ENCODE measurements at regions not wholly inside any gene's neighbourhood (a gene's known extent, or its start where the extent isn't known, plus 50 kb on each side); places are given as distances from the start of the nearest gene placed in this dataset.

DNA sequence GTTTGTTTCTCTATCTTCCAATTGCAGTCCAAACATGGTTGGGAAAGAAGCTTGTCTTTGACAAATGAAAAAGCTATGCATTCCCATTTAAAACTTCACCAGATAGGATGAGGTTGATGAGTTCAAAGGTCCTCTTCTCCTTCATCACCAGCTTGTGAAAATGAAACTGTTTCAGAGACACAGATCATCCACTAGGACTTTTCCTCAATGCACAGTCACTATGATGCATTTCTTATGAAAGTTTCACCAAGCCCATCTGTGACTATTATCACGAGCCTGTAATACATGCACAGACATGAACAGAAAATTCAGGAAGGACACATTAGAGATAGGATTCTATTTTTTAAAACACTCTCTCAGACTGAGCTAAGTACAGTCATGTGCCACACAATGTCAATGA is 644.4 kb downstream of the PLCL1 start:
- H3K4me3 ChIP-seq, result no peak overlapping the region
- H3K36me3 ChIP-seq, result no peaks in the 10 kb centered on the region
- H3K27ac ChIP-seq, result no peak overlapping the region
- no peaks in the 10 kb centered on the region for H3K9me3 ChIP-seq
- TF ChIP-seq, protein P1, sequence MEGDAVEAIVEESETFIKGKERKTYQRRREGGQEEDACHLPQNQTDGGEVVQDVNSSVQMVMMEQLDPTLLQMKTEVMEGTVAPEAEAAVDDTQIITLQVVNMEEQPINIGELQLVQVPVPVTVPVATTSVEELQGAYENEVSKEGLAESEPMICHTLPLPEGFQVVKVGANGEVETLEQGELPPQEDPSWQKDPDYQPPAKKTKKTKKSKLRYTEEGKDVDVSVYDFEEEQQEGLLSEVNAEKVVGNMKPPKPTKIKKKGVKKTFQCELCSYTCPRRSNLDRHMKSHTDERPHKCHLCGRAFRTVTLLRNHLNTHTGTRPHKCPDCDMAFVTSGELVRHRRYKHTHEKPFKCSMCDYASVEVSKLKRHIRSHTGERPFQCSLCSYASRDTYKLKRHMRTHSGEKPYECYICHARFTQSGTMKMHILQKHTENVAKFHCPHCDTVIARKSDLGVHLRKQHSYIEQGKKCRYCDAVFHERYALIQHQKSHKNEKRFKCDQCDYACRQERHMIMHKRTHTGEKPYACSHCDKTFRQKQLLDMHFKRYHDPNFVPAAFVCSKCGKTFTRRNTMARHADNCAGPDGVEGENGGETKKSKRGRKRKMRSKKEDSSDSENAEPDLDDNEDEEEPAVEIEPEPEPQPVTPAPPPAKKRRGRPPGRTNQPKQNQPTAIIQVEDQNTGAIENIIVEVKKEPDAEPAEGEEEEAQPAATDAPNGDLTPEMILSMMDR (IDR thresholded peaks at IDR 0.05), result no peak
- H3K27me3 ChIP-seq, result no peaks in the 10 kb centered on the region
- no peak for DNase-seq (ENCODE audit: low spot score)
- H3K4me1 ChIP-seq, result no peaks in the 10 kb centered on the region

DNA sequence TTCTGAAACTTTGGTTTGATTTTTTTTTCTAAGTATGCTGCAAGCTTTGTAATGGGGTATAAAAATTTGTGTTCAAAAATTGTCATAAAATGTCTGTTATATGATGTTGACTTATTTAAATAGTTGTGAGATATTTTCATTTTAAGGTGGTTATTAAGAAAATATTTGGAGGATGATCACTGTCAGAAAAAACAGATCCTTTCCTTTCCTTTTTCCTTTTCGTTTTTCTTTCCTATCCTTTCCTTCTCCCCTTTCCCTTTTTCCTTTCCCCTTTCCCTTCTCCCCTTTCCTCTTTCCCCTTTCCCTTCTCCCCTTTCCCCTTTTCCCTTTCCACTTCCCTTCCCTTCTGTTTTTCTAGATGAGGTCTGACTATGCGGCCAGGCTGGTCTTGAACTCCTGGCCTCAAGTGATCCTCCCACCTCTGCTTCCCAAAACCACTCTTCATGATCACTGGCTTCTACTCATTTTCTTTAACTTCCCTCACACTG is 640.5 kb downstream of the PLCL1 start:
- Histone ChIP-seq H3K4me1 (no peaks in the 10 kb centered on the region), H3K27me3 (no peaks in the 10 kb centered on the region), H3K36me3 (no peaks in the 10 kb centered on the region), H3K27ac (no peak overlapping the region), H3K9me3 (no peaks in the 10 kb centered on the region), H3K4me3 (no peak overlapping the region)
- TF ChIP-seq, protein P1 (IDR thresholded peaks at IDR 0.05), result no peak
- DNase-seq (ENCODE audit: low spot score), result no peak

DNA sequence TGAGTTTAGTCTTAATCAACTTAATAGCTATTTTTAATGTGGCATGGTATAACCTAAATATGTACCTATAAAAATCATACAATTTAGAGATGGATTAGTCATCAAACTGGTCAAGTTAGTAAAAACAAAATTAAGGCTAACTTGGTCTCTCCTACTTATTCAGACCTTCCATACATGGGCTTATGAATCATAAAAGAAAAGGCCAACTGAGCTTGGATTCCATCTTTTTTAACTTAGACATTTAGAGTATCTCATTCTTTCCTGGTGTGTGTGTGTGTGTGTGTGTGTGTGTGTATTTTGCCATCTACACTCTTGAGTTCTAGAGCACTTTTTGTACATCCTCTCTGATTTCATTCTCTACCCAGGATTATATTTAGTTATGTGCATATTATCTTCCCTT is 637.5 kb downstream of the PLCL1 start:
- Histone ChIP-seq H3K4me1 (no peaks in the 10 kb centered on the region), H3K27ac (no peak overlapping the region), H3K9me3 (no peaks in the 10 kb centered on the region), H3K36me3 (no peaks in the 10 kb centered on the region), H3K4me3 (no peak overlapping the region), H3K27me3 (no peaks in the 10 kb centered on the region)
- no peak for DNase-seq (ENCODE audit: low spot score)
- TF ChIP-seq, protein P1 (IDR thresholded peaks at IDR 0.05), result no peak

DNA sequence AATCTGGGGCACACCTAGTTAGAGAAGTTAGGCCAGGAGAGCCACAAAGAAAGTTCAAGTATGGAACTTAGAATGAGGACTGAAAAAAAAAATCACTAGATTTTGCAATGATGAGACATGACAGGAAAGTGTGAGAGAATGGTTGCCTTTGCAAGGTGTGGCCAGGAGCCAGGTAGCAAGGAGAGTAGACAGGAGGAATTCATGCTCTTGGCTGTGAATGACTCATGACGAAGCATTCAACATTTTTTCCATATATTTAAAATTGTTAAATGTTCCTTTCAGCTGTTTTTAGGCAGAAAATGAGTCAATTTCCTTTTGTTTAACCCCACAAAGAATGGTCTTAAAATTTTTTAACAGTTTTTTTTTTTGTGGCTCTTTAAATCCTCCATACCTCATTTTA is 636.9 kb downstream of the PLCL1 start:
- no peaks in the 10 kb centered on the region for H3K36me3 ChIP-seq
- no peak for DNase-seq (ENCODE audit: low spot score)
- H3K27me3 ChIP-seq, result no peaks in the 10 kb centered on the region
- H3K27ac ChIP-seq, result no peak overlapping the region
- TF ChIP-seq, protein P1 (IDR thresholded peaks at IDR 0.05), result no peak
- no peaks in the 10 kb centered on the region for H3K9me3 ChIP-seq
- no peaks in the 10 kb centered on the region for H3K4me1 ChIP-seq
- no peak overlapping the region for H3K4me3 ChIP-seq

DNA sequence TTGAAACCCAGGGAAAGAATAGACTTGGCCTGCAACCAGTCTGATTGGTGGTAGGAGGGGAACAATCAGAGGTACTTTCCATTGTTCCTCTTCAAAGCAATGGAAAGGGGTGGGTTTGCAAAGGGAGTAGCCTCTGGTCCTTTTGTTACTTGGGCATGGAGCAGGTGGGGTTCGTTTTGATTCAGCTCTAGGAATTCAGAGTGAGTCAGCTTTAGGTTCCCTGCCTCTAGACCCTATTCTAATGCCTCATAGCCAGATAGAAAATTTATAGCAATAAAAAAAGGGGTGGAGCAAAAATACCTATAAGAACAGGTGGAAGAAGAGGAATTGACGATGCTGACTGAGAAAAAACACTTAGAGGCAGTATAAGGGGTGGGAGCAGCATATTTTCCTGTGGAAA is 636.4 kb downstream of the PLCL1 start:
- H3K9me3 ChIP-seq, result no peaks in the 10 kb centered on the region
- H3K27me3 ChIP-seq, result no peaks in the 10 kb centered on the region
- DNase-seq (ENCODE audit: low spot score), result no peak
- no peak overlapping the region for H3K27ac ChIP-seq
- H3K4me1 ChIP-seq, result no peaks in the 10 kb centered on the region
- H3K4me3 ChIP-seq, result no peak overlapping the region
- TF ChIP-seq, protein P1 (IDR thresholded peaks at IDR 0.05), result no peak
- H3K36me3 ChIP-seq, result no peaks in the 10 kb centered on the region

DNA sequence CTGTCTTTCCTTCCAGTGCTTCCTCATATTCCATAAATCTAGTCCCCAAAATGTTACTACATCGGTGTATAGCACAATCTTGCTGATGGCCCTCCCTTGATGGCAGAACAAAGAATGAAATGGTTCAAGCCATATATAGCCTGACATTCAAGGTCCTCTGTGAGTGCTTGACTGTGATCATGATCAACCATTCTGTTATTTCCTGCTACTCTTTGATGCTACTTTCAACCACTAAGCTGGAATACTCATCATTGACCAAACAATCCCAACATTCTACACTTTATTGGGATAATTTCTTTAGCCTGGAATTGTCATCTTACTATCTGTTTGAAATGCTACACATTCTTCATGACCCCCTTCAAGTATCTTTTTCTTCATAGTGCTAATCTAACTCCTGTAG is 633.9 kb downstream of the PLCL1 start:
- H3K4me1 ChIP-seq, result no peaks in the 10 kb centered on the region
- no peak overlapping the region for H3K4me3 ChIP-seq
- H3K9me3 ChIP-seq, result no peaks in the 10 kb centered on the region
- no peaks in the 10 kb centered on the region for H3K27me3 ChIP-seq
- no peak overlapping the region for H3K27ac ChIP-seq
- TF ChIP-seq, protein P1 (IDR thresholded peaks at IDR 0.05), result no peak
- DNase-seq (ENCODE audit: low spot score), result no peak
- no peaks in the 10 kb centered on the region for H3K36me3 ChIP-seq

Data from right atrium auricular region (tissue), 2 donors.